Liver (tissue), 8 donors: ENCODE measurements at regions not wholly inside any gene's neighbourhood (a gene's known extent, or its start where the extent isn't known, plus 50 kb on each side); places are given as distances from the start of the nearest gene placed in this dataset.

Experiments used
- DNase-seq: peaks from one replicate; pipeline ENCODE4 v3.0.0-alpha.2; 2017; ENCODE audit warnings: low spot score
- H3K27ac ChIP-seq, 2 donors: one replicate each; pipeline ENCODE4 v1.7.0; 2013; ENCODE audit warnings: inconsistent platforms in 2 of 2, low read length in 2 of 2, control low read depth in 1 of 2, low read depth in 1 of 2, mild to moderate bottlenecking in 1 of 2
- H3K27me3 ChIP-seq, 4 donors: one replicate each; pipeline versions ENCODE4 v1.6.1 to v1.7.0; 2013; ENCODE audit warnings: low read length in 3 of 4, inconsistent platforms in 1 of 4, mild to moderate bottlenecking in 1 of 4, moderate library complexity in 1 of 4; ENCODE audit not compliant: control insufficient read depth in 4 of 4, insufficient read depth in 4 of 4
- H3K36me3 ChIP-seq, 4 donors: one replicate each; pipeline versions ENCODE4 v1.6.1 to v1.7.0; 2013; ENCODE audit warnings: low read length in 3 of 4, mild to moderate bottlenecking in 3 of 4, low read depth in 1 of 4, moderate library complexity in 1 of 4; ENCODE audit not compliant: control insufficient read depth in 4 of 4, insufficient read depth in 3 of 4
- H3K4me1 ChIP-seq, 4 donors: one replicate each; pipeline versions ENCODE4 v1.6.1 to v1.7.0; 2013; ENCODE audit warnings: low read length in 3 of 4, mild to moderate bottlenecking in 3 of 4, moderate library complexity in 1 of 4; ENCODE audit not compliant: control insufficient read depth in 4 of 4, insufficient read depth in 4 of 4
- H3K4me3 ChIP-seq, 3 donors: one replicate each; pipeline versions ENCODE4 v1.6.1 to v1.7.0; 2013; ENCODE audit warnings: low read length in 3 of 3, control low read depth in 1 of 3, low read depth in 1 of 3, mild to moderate bottlenecking in 1 of 3
- H3K9ac ChIP-seq, 2 donors: one replicate each; pipeline ENCODE4 v1.7.0; 2013; ENCODE audit warnings: low read length in 2 of 2, mild to moderate bottlenecking in 2 of 2, moderate library complexity in 2 of 2, control low read depth in 1 of 2, low read depth in 1 of 2
- H3K9me3 ChIP-seq, 4 donors: one replicate each; pipeline versions ENCODE4 v1.6.1 to v1.7.0; 2013; ENCODE audit warnings: low read length in 3 of 4; ENCODE audit not compliant: control insufficient read depth in 4 of 4
- ATF3 ChIP-seq: IDR thresholded peaks from 2 replicates; pipeline ENCODE4 v1.6.1; 2016; ENCODE audit warnings: antibody characterized with exemption
- CTCF ChIP-seq: fragments of 150-350 bp; IDR thresholded peaks from 2 replicates; pipeline ENCODE4 v1.5.1; 2017; ENCODE audit warnings: improper control_type of control experiment, low read depth, low read length; ENCODE audit not compliant: missing input control
- EGR1 ChIP-seq, 2 donors: IDR thresholded peaks; 2 replicates each; pipeline ENCODE4 v1.6.1; 2016 to 2018; ENCODE audit warnings: antibody characterized with exemption in 2 of 2, low read depth in 2 of 2
- FOXA1 ChIP-seq: IDR thresholded peaks from 2 replicates; pipeline ENCODE4 v1.6.1; 2016; ENCODE audit warnings: antibody characterized with exemption
- FOXA2 ChIP-seq: IDR thresholded peaks from 2 replicates; pipeline ENCODE4 v1.6.1; 2016; ENCODE audit warnings: antibody characterized with exemption
- GABPA ChIP-seq, 2 donors: IDR thresholded peaks in 1 of 2; conservative IDR thresholded peaks in 1 of 2; 2 replicates each; pipeline ENCODE4 v1.6.1; 2016; ENCODE audit warnings: antibody characterized with exemption in 2 of 2, mild to moderate bottlenecking in 1 of 2, moderate library complexity in 1 of 2
- HNF4A ChIP-seq, 2 donors: conservative IDR thresholded peaks; 2 replicates each; pipeline ENCODE4 v1.6.1; 2016; ENCODE audit warnings: antibody characterized with exemption in 2 of 2, mild to moderate bottlenecking in 2 of 2
- HNF4G ChIP-seq: IDR thresholded peaks from 2 replicates; pipeline ENCODE4 v1.6.1; 2016; ENCODE audit warnings: antibody characterized with exemption
- JUND ChIP-seq, 2 donors: IDR thresholded peaks; 2 replicates each; pipeline ENCODE4 v1.6.1; 2016; ENCODE audit warnings: antibody characterized with exemption in 2 of 2
- MAX ChIP-seq: IDR thresholded peaks from 2 replicates; pipeline ENCODE4 v1.6.1; 2016; ENCODE audit warnings: antibody characterized with exemption
- NR2F2 ChIP-seq: IDR thresholded peaks from 2 replicates; pipeline ENCODE4 v1.6.1; 2016; ENCODE audit warnings: antibody characterized with exemption
- RAD21 ChIP-seq, 2 donors: IDR thresholded peaks; 2 replicates each; pipeline ENCODE4 v1.6.1; 2016; ENCODE audit warnings: antibody characterized with exemption in 2 of 2, mild to moderate bottlenecking in 2 of 2
- REST ChIP-seq: IDR thresholded peaks from 2 replicates; pipeline ENCODE4 v1.6.1; 2016; ENCODE audit warnings: antibody characterized with exemption, mild to moderate bottlenecking
- RXRA ChIP-seq, 2 donors: IDR thresholded peaks; 2 replicates each; pipeline ENCODE4 v1.6.1; 2017 to 2018; ENCODE audit warnings: antibody characterized with exemption in 2 of 2, mild to moderate bottlenecking in 1 of 2
- SP1 ChIP-seq: IDR thresholded peaks from 2 replicates; pipeline ENCODE4 v1.6.1; 2018; ENCODE audit warnings: antibody characterized with exemption, mild to moderate bottlenecking
- TAF1 ChIP-seq: conservative IDR thresholded peaks from 2 replicates; pipeline ENCODE4 v1.6.1; 2016; ENCODE audit warnings: antibody characterized with exemption, mild to moderate bottlenecking
- YY1 ChIP-seq: IDR thresholded peaks from 2 replicates; pipeline ENCODE4 v1.6.1; 2016; ENCODE audit warnings: antibody characterized with exemption, mild to moderate bottlenecking
- ZBTB33 ChIP-seq: IDR thresholded peaks from 2 replicates; pipeline ENCODE4 v1.6.1; 2016; ENCODE audit warnings: antibody characterized with exemption
- WGBS: extraction: QIAGEN DNeasy Blood & Tissue Kit; methylation state at CpG from one replicate; pipeline ENCODE4 v1.1.7; 2013; 5-methylcytosine and 5-hydroxymethylcytosine counted together
- donor health status: healthy.
- donor health status: healthy.
- donor health status: healthy.
- donor health status: healthy.
- donor health status: healthy.

- no peak for TF ChIP-seq FOXA1
- TF ChIP-seq HNF4G, result no peak
- TF ChIP-seq HNF4A (conservative IDR thresholded peaks at IDR 0.05), result no peak
- no peak for TF ChIP-seq RXRA (IDR thresholded peaks at IDR 0.05)
- no peak for TF ChIP-seq EGR1 (IDR thresholded peaks at IDR 0.05; ENCODE audit: low read depth in 2 of 2)
Observed at GRCh38 chr3:78021710-78022109, 981.8 kb downstream of the ROBO2 start (continued).

- no peaks in the 10 kb centered on the region for H3K36me3 ChIP-seq
- H3K4me1 ChIP-seq, result no peaks in the 10 kb centered on the region
- DNase-seq, result no peak
- no peak overlapping the region for H3K27ac ChIP-seq
- H3K4me3 ChIP-seq, result no peak overlapping the region
- H3K9ac ChIP-seq, result no peak overlapping the region
- H3K27me3 ChIP-seq, result no peaks in the 10 kb centered on the region
- TF ChIP-seq REST (no peak), HNF4G (no peak), GABPA (IDR thresholded peaks at IDR 0.05 in 1 of 2, conservative IDR thresholded peaks at IDR 0.05 in 1 of 2) (no peak), EGR1 (IDR thresholded peaks at IDR 0.05; ENCODE audit: low read depth in 2 of 2) (no peak), CTCF (no peak), RAD21 (IDR thresholded peaks at IDR 0.05) (no peak), ZBTB33 (no peak), FOXA1 (no peak), FOXA2 (no peak), JUND (IDR thresholded peaks at IDR 0.05) (no peak), SP1 (no peak), HNF4A (conservative IDR thresholded peaks at IDR 0.05) (no peak), RXRA (IDR thresholded peaks at IDR 0.05) (no peak), YY1 (no peak), MAX (no peak), ATF3 (no peak), TAF1 (no peak), NR2F2 (no peak)
- WGBS, result 89% methylated on average over 5 of the region's 5 CpGs
- no peaks in the 10 kb centered on the region for H3K9me3 ChIP-seq
Observed at GRCh38 chr3:78022232-78022631, 982.3 kb downstream of the ROBO2 start.
